Skeletal muscle cell (primary cell): ENCODE measurements at regions not wholly inside any gene's neighbourhood (a gene's known extent, or its start where the extent isn't known, plus 50 kb on each side); places are given as distances from the start of the nearest gene placed in this dataset.
A peak's percentile ranks its signal among the peaks of the same experiment; 100 is the strongest.

Experiments used
- DNase-seq: peaks from one replicate; pipeline ENCODE4 v3.0.0-alpha.2; 2010; ENCODE audit warnings: low read depth
- H3K4me3 ChIP-seq: 2 replicates; pipeline ENCODE4 v1.5.1; 2011; ENCODE audit warnings: low read depth, mild to moderate bottlenecking, control low read depth, low read length, moderate library complexity

DNA sequence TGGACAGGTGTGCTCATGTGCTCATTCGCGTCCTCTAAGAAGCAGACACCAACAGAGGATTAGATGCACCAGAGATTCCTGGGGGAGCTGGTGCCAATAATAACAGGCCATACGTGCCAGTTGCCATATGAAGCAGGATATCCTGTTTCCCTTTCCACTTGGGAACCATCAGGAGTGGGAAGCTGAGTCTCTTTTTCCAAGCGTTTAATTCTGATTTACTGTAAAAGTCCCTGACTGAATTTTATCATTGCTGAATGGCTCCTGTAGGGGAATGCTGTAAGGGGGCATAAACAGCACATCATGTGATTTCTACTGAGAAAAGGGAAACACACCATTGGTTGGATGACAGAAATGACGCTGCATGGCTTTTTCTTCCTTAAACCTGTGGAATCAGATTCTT, 113.3 kb downstream of the IRF8 start:
- DNase-seq: no peak

DNA sequence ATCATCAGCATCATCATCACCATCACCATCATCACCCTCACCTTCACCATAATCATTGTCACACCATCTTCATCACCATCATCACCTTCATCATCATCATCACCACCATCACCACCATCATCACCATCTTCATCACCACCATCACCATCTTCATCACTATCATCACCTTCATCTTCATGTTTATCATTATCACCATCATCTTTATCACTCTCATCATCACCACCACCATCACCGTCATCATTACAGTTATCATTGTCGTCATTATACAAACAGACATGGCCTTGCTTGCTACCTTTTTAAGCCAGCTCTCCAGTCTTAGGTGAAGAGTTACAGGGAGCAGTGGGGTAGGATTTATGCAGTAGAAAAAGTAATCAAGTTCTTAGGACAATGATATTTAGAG, 114.9 kb downstream of the IRF8 start:
- no peak overlapping the region for H3K4me3 ChIP-seq
- DNase-seq: no peak

More for the DNA sequence above, 113.3 kb downstream of the IRF8 start:
- H3K4me3 ChIP-seq: no peak overlapping the region

DNA sequence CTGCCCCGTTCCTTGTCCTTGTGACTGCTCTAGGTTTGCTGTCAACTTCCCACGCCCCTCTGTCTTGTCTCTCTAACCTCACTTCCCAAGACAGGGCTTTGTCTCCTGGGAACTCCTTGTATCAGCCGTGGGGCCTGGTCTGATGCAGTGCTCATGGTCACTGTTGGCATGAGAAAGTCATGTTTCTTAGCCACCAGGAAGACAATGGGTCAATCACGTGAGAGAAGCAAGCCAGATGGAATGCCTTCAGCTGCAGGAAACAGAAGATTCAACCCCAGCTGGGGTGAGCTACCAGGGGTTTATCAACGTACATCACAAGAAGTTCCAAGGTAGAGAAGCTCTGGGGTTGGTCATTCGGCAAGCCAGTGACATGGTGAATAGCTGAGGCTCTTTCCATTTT, 116.6 kb downstream of the IRF8 start:
- DNase-seq: no peak
- no peak overlapping the region for H3K4me3 ChIP-seq

DNA sequence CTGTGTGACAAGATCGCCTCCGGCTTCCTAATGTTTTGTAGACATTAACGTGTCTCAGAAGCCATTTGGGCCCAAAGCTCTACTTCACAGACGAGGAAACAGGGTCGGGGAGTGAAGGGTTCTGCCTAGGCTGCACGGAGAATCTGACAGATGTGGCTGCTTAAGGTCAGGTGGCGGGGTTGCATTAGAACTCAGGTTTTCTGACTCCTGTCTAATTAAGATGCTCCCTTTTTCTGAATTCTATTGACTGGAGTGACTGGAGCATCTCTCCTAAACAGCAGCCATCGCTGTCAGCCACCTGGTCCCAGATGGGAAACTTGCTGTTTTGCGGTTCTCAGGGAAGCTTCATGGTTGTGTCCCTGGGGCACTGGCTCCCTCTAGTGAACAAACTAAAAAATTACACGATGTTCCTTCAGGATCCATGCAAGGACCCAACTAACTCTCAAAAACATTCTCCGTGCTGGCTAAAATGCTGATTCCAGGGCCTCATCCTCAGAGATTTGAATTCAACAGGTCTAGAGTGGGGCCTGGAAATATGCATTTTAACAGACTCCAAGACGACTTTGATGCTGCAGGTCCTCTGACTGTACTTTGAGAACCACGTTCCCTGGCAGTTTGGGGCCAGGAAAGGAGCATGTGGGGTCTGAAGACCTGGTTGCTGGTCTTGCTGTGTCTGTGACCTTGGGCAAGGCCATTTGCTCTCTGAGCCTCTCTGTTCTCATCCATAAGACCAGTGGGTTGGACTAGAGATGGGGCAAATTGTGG, 117.4 kb downstream of the IRF8 start:
- no peak overlapping the region for H3K4me3 ChIP-seq
- peak; percentile 12 for DNase-seq

DNA sequence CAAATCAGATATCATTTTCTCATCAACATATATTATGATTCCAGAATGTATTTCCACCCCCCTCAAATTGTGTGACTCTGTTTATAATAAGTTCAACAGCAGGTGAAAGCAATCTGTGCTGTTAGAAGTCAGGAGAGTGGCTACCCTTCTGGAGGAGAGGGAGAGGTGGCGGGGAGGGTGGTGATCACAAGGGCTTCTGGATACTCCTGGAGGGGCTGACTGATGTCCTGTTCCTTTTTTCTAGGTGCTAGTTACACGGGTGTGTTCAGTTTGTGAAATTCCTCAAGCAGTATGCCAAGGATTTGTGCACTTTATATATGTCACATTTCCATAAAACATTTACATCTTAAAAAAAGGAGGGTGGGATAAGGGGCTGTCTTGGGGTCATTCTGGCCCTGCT, 119.1 kb downstream of the IRF8 start:
- H3K4me3 ChIP-seq: no peak overlapping the region
- DNase-seq: no peak

DNA sequence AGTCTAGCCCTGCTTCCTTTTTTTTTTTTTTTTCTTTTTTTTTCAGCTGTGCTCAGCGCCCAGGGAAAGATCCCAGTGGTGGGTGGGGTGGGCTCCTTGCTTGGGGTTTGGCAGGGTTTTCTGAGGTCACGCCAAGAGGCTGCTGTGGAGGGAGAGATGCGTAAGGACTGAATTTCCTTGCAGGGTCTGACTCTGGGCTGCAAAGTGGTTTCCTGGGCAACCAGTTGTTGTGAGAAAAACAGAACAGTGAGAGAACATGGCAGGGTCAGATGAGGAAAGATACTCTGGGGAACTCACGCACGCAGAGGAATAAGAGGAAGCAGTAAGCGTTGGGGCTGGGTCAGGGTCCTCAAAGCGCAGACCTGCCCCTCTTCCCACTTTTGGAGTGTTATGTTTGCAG, 119.5 kb downstream of the IRF8 start:
- no peak for DNase-seq
- no peak overlapping the region for H3K4me3 ChIP-seq

DNA sequence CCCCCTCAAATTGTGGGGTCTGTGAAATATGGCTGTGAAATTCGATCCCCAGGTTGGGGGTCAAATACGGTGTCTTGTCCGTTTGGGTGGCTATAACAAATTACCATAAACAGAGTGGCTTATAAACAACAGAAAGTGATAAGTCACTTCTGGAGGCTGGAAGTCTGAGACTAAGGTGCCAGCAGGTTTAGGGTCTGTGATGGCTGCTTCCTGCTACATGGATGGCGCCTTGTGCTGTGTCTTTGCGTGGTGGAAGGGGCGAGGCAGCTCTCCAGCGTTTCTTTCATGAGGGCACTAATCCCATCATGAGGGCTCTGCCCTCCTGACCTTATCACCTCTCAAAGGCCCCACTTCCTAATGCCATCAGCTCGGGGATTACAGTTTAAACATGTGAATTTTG, 120.0 kb downstream of the IRF8 start:
- no peak for DNase-seq
- H3K4me3 ChIP-seq: no peak overlapping the region

DNA sequence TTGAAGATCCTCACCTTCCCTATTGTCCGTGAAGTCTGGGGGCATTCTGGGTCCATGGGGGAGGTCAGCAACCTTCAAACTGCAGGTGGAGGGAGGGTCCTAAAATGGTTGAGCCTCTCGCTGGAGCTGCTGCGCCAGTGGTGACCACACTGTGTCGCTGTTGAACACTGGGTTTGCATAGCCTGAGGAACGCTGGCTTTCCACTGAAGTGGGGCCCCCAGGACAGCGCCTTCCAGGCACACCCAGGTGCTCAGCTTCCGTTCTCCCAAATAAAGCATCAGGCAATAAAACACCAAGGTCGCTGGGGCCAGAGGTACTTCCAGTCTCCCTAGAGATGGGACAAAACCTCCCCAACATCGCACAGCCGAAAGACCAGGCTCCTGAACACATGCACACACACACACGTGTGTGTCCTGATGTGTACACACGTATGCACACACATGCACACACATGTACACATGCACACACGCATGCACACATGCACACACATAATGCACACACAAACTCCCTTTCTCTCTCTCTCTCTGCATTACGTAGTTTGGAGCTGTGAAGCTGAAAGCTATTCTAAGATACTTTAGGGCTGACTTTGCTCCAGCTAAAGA, 120.6 kb downstream of the IRF8 start:
- H3K4me3 ChIP-seq: no peak overlapping the region
- DNase-seq: no peak

DNA sequence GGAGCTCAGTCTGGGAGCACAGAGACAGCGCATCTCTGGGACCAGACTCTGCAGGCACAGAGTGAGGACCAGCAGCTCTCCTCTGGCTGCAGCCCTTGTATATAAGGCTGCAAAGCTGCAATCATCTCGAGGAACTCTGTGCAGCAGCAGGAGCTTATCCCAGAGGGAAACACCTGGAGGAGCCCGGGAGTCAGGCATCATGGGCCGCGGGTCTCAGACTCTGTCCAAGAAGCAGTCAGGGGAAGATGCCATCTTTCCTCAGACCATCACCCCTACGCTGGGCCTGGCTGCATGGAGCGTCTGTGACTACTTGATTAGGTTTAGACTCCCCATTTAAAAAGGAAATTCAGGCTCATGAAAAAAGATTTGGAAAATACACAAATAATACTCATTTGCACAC, 122.0 kb downstream of the IRF8 start:
- H3K4me3 ChIP-seq: no peak overlapping the region
- DNase-seq: no peak

DNA sequence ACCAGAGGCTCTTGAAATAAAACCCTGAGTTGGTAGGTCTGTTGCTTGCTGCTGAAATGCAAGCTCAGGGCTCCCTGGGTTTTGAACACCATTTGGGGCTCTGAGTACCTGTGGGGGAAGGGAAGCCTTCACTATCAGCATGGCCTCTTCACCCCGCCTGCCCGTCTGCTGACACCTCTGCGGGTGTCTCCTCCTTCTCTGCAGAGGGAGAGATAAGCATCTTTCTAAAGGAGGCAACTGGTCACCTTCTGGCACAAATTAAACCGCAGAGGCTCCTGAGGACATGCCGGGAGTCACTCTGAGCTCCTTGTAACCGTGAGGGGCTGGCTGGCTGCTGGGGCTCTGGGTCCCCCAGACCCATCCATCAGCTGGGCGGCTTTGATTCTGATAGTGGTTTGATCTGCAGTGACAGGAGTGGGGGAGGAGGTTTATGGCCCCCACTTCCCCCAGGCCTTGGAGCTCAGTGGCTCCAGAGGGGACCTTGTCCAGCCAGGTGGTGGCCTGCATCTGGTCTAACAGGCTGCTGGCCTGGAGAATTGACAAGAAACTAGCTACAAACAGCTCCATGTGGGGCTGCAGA, 123.5 kb downstream of the IRF8 start:
- no peak overlapping the region for H3K4me3 ChIP-seq
- no peak for DNase-seq

DNA sequence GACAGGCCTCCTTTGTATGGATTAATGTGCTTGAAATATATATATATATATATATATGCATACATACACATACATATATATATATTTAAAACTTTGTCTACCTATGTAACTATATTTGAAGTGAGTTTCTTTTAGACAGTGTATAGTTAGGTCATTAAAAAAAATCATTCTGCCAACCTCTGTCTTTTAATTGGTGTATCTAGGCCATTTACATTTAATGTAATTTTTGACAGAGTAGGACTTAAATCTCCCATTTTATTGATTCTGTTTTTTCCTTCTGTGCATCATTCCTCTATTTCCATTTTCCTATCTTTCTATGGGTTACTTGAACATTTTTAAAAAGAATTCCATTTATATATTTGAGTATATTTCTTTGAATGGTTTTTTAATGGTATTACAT, 125.2 kb downstream of the IRF8 start:
- no peak overlapping the region for H3K4me3 ChIP-seq
- no peak for DNase-seq

DNA sequence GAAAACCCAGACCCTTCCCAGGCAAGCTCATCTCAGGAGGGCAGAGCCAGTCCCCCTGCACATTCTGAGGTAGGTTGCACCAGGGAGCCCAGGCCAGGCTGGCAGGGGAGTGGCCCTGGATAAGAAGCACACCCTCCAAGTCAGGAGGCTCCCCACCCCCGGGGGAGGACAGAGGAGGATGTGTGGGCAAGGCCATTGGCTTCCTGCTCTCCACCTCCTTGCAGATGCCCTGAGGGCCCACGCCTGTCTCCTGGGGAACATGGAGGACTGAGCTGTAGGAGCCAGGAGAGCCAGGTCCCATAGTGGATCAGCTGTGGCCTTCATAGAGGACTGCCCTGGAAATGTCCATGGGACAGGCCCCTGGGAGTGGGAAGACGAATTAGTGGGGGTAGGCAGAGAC, 126.7 kb downstream of the IRF8 start:
- no peak for DNase-seq
- no peak overlapping the region for H3K4me3 ChIP-seq

DNA sequence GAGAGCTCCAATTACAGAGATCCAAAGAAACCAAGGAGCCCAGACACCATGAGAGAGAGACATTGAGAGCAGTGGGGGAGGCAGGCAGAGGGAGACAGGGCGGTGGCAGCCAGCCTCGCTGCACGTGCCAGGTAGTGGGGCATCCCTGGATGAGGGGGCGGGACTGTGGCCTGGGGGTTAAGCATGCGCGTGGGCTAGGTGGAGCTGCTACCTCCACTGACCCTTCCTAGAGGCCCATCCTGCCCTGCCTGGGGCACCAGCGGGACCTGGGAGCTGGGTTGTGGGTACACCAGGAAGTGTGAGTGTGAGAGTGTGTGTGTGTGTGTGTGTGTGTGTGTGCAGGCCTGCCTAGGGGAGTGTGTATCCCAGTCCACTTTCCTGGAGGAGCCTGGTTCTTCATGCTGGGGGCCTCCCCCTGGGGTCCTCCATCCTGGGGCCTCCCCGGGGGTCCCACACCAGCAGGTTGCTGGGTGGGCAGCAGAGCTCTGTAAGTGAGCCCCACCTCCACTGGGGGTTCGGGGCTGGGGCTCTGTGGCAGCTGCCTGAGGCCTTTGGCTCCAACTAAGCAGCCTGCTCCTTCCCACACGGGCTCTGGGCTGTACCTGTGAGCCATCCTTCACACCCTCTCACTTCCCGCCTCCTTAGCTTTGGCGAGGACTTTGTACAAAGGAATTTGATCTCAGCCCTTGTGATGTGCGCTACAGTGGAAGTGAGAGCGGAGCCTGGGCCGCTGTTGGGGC, 127.4 kb downstream of the IRF8 start:
- DNase-seq: no peak
- no peak overlapping the region for H3K4me3 ChIP-seq

DNA sequence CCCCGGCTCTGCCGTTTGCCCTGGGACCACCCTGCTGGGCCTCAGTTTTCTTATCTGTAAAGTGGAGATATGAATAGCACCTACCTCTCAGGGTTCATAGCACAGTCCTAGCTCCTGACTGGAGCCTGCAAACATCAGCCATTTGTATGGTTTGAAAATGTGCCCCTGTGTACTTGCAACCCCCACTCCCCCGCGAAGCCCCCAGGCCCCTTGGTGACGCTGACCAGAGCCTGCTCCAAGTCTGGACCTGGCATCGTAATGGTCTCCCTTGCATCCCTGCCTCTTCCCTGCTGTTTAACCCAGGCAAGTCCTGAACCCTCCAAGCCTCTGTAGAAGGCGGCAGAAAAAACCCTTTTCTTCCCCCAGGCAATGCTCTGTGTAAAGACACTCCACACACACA, 128.0 kb downstream of the IRF8 start:
- DNase-seq: no peak
- H3K4me3 ChIP-seq: no peak overlapping the region

DNA sequence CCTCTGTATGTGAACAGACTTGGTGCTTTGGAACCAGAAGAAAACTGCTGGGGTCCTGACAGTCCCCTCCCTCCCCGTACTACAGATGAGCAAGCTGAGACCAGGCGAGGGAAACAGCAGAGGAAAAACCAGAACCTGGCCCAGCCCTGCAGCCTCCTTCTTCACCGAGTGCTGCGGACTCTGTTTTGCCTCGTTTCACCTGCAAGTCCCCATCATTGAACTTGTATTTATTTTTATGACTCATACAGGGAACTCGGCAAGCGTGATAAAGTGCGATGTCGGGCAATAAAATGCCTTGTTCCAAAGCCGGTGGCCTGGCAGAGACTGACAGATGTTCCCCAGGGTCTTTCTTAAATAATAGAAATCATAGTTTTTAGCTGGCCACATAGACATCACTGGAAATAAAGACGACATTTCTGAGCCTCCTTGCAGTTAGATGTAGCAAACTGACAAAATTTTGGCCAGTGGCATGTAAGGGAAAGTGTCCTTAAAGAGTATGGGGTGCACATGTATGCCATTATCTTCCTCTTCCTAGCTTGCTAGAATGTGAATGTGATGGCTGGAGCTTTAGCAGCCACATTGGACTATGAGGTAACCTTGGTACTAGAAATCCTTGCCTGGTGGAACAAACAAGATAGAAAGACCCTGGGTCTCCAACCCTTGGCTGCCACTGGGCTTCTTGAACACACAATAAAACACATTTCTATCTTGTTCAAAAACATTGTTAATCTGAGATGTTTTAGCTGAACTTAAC, 128.6 kb downstream of the IRF8 start:
- H3K4me3 ChIP-seq: no peak overlapping the region
- DNase-seq: no peak

DNA sequence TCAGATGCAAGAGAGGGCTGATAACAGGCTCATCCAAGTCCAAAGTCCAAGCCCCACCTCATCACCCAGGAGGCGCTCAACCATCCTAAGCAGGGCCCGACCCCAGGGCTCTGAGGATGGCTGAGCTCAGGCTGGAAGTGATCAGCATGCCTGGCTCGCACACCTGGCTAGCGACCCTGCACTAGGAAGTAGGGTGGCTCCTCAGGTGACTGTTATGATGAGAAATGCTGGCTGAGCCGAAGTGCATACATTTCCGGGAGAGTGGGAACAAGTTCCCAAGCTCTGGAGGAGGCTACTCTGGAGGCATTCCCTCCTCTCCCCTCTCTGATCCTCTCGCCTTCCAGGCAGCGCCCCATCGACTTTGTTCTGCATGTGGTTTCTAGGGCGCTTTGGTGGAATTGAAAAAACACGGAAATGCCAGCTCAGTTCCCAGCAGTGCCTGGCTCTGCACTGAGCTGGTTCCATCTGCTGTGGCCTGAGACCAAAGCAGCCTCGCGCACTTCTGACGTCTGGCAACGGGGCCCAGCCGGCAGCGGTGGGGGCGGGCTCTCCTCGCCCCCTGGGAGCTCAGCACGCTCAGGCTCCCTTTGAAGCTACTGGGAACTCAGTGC, 130.3 kb downstream of the IRF8 start:
- no peak for DNase-seq
- no peak overlapping the region for H3K4me3 ChIP-seq

DNA sequence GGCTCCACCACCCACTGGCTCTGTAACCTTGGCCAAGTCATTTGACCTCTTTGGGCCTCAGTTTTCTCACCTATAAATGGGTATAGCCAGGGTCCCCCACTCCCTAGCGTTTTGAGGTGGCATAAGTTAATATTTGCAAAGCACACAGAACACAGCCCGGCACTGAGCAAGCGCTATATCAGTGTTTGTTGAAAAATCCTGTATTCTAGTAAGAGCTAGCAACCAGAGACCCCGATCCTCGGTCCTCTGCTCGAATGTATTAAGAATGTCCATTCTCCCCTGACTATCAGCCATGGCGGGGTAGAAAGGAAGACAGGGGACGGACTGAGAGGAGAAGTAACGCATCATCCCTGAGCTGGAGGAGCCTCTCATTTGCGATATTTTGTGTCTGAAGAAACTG, 131.2 kb downstream of the IRF8 start:
- no peak overlapping the region for H3K4me3 ChIP-seq
- DNase-seq: no peak

DNA sequence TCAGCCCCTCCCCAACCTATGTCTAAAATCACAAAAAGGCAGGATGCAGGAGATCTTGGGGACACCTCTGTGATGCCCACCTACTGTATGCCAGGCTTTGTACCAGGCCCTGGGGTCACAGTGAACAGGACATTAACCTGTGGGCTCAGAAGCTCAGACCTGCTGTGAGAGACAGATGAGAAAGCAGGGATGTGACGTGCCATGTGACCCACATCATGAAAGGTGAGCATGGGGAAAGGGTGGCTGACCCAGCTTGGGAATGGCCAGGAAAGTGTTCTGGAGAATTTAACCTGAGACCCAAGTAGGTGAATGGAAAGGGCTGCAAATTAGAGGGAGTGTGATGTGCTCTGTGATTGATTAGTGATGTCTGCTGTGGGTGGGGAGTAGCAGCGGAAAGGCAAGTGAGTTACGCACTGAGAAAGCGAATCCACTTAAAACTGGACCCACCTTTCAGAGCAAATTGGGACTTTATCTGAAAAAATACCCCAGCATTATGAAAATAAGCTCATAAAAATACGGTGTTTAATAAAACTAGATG, 132.2 kb downstream of the IRF8 start:
- H3K4me3 ChIP-seq: no peak overlapping the region
- DNase-seq: no peak

DNA sequence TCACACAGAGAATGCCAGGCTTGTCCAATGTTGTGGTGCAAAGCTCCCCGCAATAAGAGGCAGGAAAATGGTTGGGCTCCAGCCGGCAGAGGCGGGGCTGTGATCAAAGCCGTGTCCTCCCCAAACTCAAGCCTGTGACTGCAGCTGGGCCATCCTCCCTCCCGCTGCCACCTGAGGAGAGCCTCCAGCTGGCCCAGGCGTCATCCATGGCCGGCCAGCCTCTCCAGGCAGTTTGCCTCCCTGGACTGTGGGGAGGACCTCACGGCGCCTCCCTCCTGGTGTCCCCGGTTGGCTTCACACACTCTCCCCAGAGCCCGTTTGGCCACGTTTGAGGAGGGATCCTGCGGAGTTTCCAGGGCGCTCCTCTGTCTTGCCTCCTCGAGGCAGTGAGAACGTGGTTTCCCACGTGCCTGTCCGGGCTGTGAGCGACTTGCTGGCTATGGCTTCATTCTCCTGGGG, 134.1 kb downstream of the IRF8 start:
- no peak overlapping the region for H3K4me3 ChIP-seq
- no peak for DNase-seq
